ENCODE measurements at regions not wholly inside any gene's neighbourhood (a gene's known extent, or its start where the extent isn't known, plus 50 kb on each side); places are given as distances from the start of the nearest gene placed in this dataset.

GRCh38 chr13:107422421-107422820 is 792.9 kb downstream of the LIG4 start:
- no peak for TF ChIP-seq CTCF (IDR thresholded peaks at IDR 0.05)
- TF ChIP-seq POLR2A (IDR thresholded peaks at IDR 0.05) = no peak
- TF ChIP-seq POLR2AphosphoS5 (IDR thresholded peaks at IDR 0.05) = no peak
- TF ChIP-seq EP300 (IDR thresholded peaks at IDR 0.05) = no peak
